HG03280 (cell line): ENCODE measurements at regions not wholly inside any gene's neighbourhood (a gene's known extent, or its start where the extent isn't known, plus 50 kb on each side); places are given as distances from the start of the nearest gene placed in this dataset.

ENCODE experiments used
- ATAC-seq: cut with Tn5 transposase; IDR thresholded peaks from one replicate; pipeline ENCODE4 v1.9.1; 2021; ENCODE audit warnings: mild to moderate bottlenecking, moderate library complexity; ENCODE audit not compliant: unreplicated experiment

DNA sequence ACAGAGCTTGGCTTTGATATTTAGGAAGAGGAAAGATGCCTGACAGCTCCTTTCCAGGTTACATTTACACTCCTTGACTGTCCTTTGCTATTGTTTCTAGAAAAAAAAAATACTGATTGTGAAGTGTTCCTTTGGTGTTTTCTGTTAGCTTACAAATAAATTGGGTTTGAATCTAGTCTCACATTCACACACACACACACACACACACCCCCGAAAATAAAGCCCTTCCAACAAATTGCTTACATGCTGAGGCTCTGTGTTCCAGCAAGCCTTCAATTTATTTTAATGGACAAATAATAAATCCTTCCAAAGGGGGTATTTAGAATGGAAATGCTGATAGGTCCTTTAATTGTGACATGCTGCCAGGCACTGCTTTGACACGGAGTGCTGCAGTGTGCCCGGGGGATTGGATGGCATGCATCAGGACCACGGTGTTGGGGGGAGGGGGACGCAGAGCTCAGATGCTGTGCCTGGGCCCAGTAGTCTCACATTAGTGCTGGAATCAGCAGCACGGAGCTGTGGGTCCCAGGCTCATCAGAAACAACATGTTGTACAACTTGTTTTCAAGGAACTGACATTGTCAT is 199.9 kb downstream of the CD83 start:
- no peak for ATAC-seq

DNA sequence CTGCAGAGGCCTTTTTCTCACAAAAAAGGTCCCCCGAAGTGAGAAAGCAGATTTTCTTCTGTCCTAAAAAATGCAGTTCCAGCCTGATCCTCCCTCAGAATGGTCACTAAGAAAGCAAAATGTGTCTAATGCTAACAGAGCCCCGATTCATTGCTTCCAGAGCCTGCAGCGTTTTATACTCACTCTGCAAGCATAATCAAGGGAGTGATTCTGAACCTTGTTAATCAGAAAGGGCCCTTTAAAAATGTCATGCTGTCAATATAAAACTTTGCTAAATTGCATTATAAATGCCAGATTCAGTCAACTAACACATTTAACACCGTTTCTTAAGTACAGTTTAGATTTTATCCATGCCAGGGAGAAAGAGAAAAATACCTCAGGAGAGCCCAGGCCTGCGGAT is 202.8 kb downstream of the CD83 start:
- no peak for ATAC-seq

DNA sequence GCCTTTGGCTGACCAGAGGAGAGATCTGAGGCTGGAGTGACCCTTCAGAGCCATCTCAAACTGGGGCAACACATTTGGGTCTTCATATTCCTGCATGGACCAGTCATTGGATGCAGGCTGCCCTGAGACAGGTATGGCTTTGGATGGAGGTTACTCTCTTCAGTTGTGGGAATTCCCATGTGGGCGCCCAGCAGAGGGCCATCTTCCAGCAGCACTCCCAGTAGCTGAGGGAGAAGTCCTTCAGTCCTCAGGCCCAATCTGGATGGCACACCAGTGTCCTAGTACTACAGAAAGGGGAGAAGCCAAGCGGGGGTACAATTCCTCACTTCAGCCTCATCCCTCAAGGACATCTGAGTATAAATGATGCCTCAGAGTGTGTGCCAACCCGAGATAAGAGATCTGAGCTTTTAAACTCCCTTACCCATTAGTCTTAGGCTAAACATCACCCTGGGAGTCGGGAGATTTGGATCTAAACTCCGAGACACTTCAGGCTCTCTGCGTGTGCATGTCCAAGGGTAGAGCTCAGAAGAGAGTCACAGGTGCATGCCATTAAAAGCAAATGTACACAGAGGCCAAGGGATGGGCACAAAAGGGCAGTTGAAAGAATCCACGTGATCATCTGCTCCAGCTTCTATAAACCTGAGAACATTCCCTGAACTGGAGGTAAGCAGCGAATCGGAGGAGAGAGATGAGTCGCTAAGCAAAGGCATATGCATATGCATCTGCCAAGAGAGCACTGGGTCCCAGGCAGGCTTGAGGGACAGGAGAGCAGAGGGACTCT is 204.6 kb downstream of the CD83 start:
- ATAC-seq: no peak

DNA sequence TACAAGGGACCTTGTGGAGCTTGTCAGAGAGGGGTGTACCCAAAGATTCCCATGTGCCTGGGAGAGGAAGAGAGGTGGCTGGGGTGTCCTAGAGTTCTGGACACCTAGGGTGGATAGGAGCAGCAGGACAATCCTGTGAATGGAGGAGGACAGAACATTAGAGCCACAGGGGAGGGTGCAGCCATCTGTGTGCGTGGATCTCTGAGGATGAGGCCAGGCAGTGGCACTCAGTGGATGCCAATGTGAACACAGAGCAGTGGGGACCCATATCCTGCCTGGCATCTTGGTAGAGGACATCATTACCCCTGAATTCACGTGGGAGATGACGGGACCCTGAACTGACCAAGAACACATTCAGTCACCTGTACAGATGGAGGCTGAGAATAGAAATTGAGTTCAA is 205.3 kb downstream of the CD83 start:
- no peak for ATAC-seq

DNA sequence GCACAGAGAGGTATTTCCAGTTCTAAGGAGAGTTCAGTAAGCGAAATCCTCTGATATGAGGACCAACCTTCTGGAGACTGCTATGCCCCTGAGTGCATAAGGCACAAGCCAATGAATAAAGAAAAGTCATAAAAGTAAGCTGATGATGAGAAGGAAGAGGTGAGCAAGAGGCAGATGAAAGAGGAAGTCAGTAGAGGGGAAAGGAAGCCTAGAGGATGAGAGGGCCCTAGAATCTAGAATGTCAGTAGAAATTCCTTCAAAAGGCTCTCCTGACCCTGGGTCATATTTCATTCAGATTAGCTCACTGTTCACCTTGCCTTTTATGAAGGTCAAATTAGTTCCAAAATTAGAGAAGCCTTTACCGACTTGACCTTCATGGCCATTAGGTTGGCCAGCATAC is 209.2 kb downstream of the CD83 start:
- ATAC-seq: no peak

DNA sequence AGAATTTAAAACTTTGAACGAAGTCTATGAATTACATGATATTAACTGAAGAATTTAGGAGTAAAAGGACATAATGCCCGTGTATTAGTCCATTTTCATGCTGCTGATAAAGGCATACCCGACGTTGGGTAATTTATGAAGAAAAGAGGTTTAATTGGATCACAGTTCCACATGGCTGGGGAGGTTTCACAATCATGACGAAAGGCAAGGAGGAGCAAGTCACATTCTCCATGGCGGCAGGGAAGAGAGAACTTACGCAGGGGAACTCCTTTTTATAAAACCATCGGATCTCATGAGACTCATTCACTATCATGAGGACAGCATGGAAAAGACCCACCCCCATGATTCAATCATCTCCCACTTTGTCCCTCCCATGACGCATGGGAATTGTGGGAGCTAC is 210.6 kb downstream of the CD83 start:
- ATAC-seq: no peak

DNA sequence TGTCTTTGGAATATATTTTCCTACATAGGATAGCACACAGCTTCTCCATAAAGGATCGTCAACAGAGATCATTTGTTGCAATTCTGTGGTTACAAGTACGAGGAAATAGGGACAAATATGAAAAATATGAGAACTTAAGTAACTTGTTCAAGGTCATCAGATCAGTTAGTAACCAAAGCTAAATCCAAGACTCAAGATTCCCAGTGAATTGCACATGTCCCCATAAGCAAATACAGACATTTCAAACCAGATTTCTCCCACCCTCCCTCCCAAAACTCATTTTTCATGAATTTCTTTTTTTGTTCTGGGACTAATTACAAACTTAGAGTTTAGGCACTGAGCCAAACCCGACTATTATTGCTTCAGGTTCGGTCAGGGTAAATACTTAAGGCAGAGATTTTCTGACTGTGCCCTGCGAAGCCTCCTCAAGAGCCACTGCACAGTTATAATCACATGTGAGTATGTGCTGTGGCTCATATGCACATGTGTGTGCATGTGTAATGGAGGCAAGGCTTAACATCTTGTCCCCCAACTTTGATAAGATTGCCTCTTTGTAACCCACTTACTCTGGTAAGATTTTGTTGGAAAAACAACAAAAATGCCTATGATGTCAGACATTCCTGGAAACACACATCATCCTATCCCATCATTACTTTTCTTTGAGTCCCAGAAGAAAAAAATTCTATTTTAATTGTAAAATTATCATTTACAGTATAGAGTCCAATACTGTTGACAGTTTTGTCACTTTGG is 216.2 kb downstream of the CD83 start:
- no peak for ATAC-seq

DNA sequence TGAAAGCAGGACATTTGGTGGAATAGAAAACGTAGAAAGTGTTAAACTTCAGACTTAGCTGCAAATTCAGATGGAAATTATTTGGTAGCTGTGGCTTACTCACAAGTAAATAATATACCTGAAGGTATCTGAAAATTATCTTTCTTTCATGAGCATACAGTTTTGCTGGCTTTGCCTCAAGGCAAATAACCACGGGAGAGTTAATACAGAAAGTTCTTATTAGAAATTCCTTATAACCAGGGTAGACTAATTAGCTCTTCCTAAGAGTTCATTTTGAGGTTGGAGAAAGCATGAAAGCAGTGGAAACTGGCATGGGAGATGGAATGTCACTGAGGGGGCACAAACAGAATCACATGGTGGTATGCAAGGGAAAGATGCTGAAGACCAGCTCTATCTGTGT is 217.5 kb downstream of the CD83 start:
- no peak for ATAC-seq

DNA sequence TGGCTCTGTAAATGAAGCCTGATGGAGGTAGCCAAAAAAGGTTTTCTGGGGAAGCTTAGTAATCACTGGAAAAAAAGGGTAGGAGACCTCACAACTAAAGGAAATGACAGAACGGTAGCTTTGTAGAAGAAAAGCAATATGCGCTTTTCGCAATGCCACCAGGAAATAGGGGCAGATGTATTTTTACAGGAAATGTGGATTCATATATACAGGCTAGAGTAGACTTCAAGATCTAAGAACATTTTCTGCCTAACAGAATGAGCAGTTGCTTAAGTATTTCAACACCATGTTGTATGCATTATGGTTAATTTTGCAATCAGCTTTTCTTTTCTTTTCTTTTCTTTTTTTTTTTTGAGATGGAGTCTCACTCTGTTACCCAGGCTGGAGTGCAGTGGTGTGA is 219.6 kb downstream of the CD83 start:
- no peak for ATAC-seq

DNA sequence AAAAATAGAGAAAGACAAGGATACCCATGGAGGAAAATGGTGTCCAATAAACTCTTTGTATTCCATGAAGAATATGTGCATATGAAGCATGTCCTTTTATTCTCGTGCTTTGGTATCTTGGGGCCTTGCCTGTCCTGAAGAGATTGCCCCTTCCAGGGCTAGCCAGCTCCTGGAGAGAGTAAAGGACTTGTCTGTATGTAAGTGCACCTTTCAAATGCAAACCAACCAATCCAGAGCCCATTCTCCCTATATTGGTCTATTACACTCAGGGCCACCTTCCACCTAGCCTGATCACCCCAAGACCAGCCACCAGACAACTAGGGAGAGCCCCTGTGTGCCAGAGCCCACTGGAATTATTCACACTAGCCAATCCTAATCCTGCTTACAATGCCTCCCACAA is 221.6 kb downstream of the CD83 start:
- no peak for ATAC-seq

DNA sequence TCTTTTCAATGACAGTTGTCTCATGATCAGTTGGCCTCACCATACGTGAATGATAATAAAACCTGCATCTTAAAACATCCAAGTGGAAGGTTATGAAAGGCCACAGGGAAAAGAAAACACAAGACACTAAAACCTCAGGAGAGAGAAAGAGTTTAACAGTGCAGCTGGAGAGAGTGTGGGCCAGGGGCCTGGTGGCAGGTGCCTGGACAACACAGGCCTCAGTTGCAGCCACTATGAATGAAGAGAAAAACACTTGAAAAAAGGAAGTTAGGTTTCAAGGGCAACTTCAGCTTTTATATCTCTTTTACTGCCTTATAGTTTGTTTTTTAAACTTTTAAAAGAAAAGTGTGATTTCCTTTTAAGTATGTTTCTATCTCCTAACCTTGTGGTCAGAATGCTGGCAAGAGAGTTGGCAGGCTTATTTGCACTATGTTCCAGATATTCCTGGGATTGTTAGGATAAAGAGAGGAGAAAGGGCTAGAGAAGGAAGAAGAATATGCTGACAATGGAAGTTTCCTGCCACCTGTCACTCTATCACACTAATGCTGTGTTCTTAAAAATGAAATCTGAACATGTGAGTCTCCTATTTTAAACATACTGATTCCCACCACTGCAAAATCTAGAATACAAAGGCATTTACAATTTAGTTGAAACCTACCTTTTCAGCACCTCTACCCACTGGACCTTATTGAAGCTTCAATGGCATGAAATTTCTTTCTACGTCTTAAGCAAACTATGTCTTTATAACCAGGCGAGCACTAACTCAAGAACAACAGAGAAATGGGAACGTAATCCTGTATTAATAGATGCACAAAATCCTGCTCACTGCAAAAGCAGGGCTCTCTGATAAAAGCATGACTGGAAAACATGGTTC is 222.4 kb downstream of the CD83 start:
- no peak for ATAC-seq

DNA sequence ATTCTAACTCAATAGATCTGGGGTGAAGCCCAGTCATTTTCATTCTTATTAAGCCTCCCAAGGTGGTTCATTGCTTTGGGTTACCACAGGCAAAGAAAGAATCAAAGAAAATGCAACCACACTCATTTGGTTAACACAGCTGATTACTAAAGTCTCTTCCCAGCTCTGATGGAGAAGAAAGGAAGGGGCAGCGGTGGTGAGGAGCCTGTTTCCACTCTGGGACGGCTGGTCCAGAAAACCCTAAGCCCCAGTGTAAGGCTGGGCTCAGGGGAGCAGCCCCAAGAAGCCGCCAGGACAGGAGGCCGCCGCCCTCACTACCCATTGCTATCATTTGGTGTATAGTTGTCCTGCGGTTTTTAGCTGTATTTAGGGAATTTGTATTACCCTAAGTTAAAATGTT is 226.9 kb downstream of the CD83 start:
- ATAC-seq: no peak

DNA sequence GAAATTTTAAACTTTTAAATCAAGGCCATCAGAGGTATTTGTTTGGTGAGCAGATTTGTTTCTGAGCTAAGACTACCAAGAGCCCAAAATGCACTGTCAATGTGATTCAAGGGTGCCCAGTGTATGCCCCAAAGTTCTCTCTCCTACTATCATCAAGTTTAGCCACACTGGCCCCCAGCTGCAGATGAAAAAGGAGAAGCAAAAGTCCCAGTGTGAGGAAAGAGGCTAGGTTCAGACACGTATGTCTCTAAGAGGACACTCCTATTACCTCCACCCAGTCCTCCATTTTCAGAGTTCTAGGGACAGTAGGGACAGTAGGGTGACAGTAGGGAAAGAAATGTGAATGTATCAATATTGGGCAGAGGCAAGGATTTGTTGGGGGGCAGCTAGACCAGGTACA is 230.8 kb downstream of the CD83 start:
- ATAC-seq: no peak

DNA sequence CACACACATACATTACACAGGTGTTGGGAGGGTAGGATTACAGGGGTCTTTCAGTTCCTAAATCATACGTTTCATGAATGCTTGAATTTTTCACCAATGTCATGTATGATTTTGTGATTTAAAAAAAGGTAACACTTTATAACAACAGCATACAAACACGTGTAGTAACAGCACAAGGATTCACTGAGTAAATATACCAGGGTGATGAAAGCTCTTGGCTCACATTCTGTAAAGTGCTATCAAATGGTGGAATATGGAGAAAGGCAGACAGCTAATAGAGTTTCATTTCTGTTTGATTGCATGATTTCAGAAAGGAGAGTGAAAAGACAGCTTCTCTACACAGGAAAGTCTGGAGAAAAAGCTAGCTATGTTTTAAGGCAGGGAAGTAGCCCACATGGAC is 231.9 kb downstream of the CD83 start:
- no peak for ATAC-seq

DNA sequence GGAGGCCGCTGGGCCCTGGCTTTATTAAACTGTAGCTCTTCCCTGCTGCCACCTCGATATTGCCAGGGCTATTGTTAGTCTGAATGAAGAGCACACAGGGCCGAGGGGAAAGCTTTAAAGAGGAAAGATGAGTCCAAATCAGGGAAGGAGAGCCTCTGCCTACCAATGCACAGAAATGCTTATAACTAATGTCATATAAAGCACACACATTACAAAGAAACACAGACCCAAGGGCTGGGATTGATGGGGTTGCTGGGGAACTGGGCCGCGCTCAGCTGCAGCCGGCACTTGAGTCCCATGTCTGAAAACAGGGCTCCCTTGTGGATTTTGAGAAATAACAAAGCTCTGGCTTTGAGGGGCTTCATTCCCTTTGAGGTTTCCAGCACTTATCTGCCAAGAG is 232.6 kb downstream of the CD83 start:
- ATAC-seq: no peak

DNA sequence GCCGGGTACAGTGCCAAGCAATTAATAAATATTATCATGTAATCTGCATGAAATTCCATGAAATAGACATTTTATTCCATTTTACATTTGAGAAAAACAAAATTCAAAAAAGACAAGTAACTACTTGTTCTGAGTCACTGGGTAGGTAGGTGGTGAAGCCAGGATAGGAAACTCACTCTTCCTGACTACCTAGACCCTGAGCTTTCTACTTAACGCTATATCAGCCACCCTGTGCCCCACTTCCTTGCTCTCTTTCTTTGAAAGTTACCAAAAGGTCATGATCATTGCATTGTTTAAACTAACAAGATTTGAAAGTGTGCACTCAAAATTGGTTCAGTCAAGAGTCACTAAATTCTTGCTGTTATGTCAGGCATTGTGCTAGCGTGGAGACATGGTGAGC is 235.7 kb downstream of the CD83 start:
- no peak for ATAC-seq

DNA sequence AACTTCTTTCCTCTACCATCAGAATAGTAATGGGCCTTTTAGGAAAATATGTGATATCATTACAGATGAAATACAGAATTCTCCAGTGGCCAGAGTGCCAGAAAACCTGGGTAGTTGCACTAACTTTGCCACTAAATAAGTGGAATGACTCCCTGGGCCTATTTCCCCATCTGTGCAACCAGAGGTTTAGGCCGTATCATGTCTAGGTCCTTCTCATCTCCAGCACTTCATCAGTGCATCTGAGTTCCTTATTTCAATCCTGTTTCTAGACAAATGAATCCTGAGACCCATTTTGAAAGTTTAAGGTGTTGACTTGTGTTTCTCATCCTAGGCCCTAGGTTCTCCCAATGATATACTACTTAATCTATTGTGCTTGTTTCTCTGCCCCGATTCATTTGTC is 236.2 kb downstream of the CD83 start:
- no peak for ATAC-seq

DNA sequence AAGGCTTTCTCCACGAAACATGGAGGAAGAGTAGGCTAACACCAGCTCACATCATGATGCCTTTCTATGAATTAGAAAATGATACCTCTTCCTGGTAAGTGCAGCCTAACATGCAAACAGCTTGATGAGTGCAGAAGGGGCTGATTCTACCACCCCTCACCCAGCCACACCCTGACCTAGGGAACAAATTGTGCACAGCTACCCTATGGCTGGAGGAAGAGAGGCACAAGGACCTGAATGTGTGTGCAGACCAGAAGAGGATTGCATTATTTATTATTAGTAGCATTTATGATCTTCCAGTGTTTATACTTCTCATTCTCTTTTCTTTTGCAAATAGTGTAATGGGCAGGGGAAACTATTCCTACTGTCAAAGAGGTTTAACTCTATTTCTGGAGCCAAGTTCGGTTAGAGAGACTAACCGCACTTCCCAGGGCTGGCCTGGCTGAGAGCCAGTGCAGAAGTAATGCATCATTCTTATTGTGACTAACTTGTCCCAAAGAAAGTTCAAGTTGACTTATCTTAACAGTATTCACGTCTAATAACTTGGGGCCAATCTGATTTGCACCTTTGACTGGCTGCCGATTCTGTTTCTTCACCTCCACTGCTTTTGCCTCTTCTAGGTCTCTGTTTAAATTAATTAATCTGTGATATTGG is 237.5 kb downstream of the CD83 start:
- no peak for ATAC-seq

DNA sequence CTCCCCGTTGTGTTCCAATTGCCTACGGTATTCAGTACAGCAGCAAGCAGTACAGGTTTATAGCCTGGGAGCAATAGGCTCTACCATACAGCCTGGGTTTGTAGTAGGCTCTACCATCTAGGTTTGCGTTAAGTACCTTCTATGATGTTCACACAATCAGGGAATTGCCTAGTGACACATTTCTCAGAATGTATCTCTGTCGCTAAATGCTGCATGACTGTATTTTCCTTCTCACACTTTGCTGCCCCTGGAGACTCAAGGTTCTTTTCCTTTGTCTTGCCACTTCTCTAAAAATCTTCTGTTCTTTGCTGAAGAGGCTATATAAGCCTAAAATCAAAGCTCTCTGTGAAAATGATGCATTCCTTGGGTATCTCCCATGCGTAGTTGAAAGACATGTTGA is 241.9 kb downstream of the CD83 start:
- no peak for ATAC-seq

DNA sequence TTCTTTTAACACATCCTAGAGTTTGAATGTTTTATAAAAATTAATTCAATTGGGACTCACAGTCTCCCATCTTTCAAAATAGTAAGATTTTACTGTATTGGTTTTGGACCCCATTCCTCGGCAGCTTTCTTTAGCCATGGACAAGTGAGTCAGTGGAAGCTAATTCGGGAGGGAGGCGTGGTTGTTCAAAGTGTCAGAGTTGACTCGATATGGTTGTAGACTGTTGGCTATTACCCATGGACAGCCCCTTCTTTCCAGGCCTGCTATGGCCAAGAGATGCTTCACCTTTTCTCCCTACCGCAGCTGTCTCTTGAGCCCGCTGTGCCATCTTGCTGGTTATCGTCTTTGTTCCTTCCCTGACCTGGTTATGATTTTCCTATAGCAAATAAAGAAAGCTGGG is 243.0 kb downstream of the CD83 start:
- ATAC-seq: no peak

DNA sequence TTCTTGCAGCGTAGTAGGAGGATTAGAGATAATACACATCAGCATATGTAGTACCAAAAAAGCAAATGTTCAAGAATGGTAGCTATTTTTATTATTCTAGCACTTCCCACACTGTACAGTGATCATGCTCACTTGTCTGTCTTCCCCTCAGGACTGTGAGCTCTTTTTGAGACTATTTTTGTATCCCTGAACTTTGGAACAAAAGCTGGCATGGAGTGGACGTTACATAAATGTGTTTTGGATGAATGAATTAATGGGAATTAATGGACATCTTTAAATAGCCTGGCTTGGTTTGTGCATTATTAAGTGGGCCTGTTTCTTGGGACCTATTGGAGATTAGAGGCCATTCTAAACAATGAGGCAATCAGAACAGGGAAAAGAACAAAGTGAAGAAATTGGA is 243.7 kb downstream of the CD83 start:
- no peak for ATAC-seq
